ENCODE measurements at regions not wholly inside any gene's neighbourhood (a gene's known extent, or its start where the extent isn't known, plus 50 kb on each side); places are given as distances from the start of the nearest gene placed in this dataset.

- Histone ChIP-seq H3K36me3 (ENCODE audit: control insufficient read depth in 4 of 4, insufficient read depth in 4 of 4, low read length in 4 of 4) (no peaks in the 10 kb centered on the region), H3K4me1 (ENCODE audit: control insufficient read depth in 5 of 5, insufficient read depth in 5 of 5, low read length in 5 of 5) (no peaks in the 10 kb centered on the region), H3K9me3 (ENCODE audit: control insufficient read depth in 4 of 4, insufficient read depth in 3 of 4, low read length in 3 of 4) (peaks cover 0 to 3% (median 0%) of the 10 kb centered on the region in 4 donors), H3K4me3 (no peak overlapping the region), H3K27me3 (ENCODE audit: control insufficient read depth in 3 of 3, insufficient read depth in 3 of 3, low read length in 2 of 3) (no peaks in the 10 kb centered on the region), H3K9ac (ENCODE audit: insufficient read depth in 1 of 2, low read length in 2 of 2) (no peak overlapping the region), H3K27ac (ENCODE audit: low read depth in 1 of 2, low read length in 1 of 2) (no peak overlapping the region)
- DNase-seq = no peak
- 92 to 95% methylated on average over 2 of the region's 2 CpGs for WGBS, 2 donors
- ATAC-seq (ENCODE audit: insufficient read depth, low FRiP score) = no peak
- no peak for TF ChIP-seq CTCF (IDR thresholded peaks at IDR 0.05; ENCODE audit: control extremely low read depth, extremely low read depth)
Measured at GRCh38 chr10:78146200-78146599, 112.5 kb downstream of the RPS24 start.

DNA sequence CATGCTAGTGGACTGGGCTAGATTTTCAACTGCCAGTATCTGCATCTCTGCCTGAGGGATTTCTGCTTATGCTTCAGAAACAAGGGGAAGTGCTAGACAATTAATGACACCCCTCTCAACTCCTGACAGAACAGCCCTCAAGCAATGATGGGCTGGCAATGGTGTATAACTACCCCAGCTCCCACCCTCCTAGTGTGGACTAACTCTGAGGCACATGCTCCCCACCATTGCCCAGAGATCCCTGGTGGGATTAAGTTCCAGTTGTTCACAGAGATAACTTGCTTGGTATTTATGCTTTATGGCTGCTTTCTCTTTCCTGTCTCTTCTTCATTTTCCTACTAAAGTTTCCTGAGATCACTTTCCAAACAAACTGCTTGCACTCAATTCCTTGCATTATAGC lies 113.5 kb downstream of the RPS24 start:
- no peak for TF ChIP-seq CTCF (IDR thresholded peaks at IDR 0.05; ENCODE audit: control extremely low read depth, extremely low read depth)
- no peak for ATAC-seq (ENCODE audit: insufficient read depth, low FRiP score)
- H3K9me3 ChIP-seq (ENCODE audit: control insufficient read depth in 4 of 4, insufficient read depth in 3 of 4, low read length in 3 of 4) = peaks cover 0 to 3% (median 0%) of the 10 kb centered on the region in 4 donors
- H3K4me1 ChIP-seq (ENCODE audit: control insufficient read depth in 5 of 5, insufficient read depth in 5 of 5, low read length in 5 of 5) = no peaks in the 10 kb centered on the region
- no peak for DNase-seq
- no peaks in the 10 kb centered on the region for H3K27me3 ChIP-seq (ENCODE audit: control insufficient read depth in 3 of 3, insufficient read depth in 3 of 3, low read length in 2 of 3)
- H3K9ac ChIP-seq (ENCODE audit: insufficient read depth in 1 of 2, low read length in 2 of 2) = no peak overlapping the region
- no peaks in the 10 kb centered on the region for H3K36me3 ChIP-seq (ENCODE audit: control insufficient read depth in 4 of 4, insufficient read depth in 4 of 4, low read length in 4 of 4)
- no peak overlapping the region for H3K4me3 ChIP-seq
- no peak overlapping the region for H3K27ac ChIP-seq (ENCODE audit: low read depth in 1 of 2, low read length in 1 of 2)

DNA sequence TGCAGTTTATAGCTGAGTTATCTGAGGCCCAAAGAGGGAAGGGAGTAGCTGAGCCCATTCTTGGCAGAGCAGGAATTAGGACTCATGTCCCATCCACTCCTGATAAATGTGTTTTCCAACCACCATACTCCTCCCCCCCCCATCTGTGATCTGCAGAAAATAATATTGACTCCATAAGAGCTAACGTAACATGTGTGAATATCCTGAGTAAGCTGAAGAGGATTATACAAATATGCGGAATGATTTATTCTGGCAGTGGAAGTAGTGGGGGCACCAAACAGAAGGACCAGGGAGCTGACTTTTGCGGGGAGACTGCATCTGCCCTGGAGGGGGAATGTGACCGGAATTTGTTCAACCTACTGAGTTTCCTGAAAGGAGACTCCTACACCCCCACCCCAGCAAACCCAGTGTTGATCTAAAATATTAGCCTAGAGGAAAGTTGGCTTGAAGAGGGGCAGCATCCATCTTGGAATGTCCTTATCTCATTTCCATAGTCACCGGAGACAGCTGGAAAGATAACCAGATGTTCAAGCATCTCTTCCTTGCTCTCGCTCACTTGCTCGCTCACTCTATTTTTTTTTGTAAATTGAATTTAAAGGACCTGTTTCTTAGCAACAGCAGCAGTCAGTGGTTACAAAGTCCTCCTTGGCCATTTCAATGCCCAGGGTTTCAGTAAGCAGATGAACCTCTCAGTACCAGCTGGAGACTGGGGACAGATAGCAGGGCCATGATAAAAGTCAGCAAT lies 114.7 kb downstream of the RPS24 start:
- DNase-seq (peak in 1 of 3 donors; percentile 11), ATAC-seq (ENCODE audit: insufficient read depth, low FRiP score) (no peak)
- H3K4me3 ChIP-seq = no peak overlapping the region
- H3K36me3 ChIP-seq (ENCODE audit: control insufficient read depth in 4 of 4, insufficient read depth in 4 of 4, low read length in 4 of 4) = no peaks in the 10 kb centered on the region
- no peak for TF ChIP-seq CTCF (IDR thresholded peaks at IDR 0.05; ENCODE audit: control extremely low read depth, extremely low read depth)
- H3K9me3 ChIP-seq (ENCODE audit: control insufficient read depth in 4 of 4, insufficient read depth in 3 of 4, low read length in 3 of 4) = peaks cover 0 to 3% (median 0%) of the 10 kb centered on the region in 4 donors
- no peak overlapping the region for H3K9ac ChIP-seq (ENCODE audit: insufficient read depth in 1 of 2, low read length in 2 of 2)
- H3K4me1 ChIP-seq (ENCODE audit: control insufficient read depth in 5 of 5, insufficient read depth in 5 of 5, low read length in 5 of 5) = no peaks in the 10 kb centered on the region
- 84 to 92% methylated on average over 7 of the region's 7 CpGs for WGBS, 2 donors
- H3K27me3 ChIP-seq (ENCODE audit: control insufficient read depth in 3 of 3, insufficient read depth in 3 of 3, low read length in 2 of 3) = no peaks in the 10 kb centered on the region
- H3K27ac ChIP-seq (ENCODE audit: low read depth in 1 of 2, low read length in 1 of 2) = no peak overlapping the region

Data from lung (tissue), 11 donors.